ENCODE measurements at regions not wholly inside any gene's neighbourhood (a gene's known extent, or its start where the extent isn't known, plus 50 kb on each side); places are given as distances from the start of the nearest gene placed in this dataset.
"Not testable (repeated sequence)": the region's sequence is repeated elsewhere in the genome, so short reads cannot be mapped to it uniquely, and the experiment has no call there.

- no peak for TF ChIP-seq CTCF (IDR thresholded peaks at IDR 0.05; ENCODE audit: insufficient read depth, low read depth, low read length, missing control alignments)
- H3K4me3 ChIP-seq (ENCODE audit: low read depth, low read length): no peak overlapping the region
Observed at GRCh38 chr4:134948110-134948642, 746.6 kb upstream of the PABPC4L start.

DNA sequence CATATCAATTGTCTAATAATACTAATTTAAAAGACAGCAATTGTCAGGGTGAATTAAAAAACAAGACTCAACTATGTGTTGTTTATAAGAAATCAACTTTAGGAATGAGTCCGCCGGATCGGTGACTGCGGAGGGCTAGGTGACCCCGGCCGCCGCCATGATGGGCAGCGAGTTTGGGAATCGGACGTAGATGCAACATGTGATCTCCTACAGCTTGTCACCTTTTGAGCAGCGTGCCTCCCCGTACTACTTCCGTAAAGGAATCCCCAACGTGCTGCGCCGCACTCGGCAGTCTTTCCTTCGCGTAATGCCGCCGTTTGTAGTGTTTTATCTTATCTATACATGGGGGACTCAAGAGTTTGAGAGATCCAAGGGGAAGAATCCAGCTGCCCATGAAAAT, 742.5 kb upstream of the PABPC4L start:
- no peak for TF ChIP-seq CTCF (IDR thresholded peaks at IDR 0.05; ENCODE audit: insufficient read depth, low read depth, low read length, missing control alignments)
- no peak overlapping the region for H3K4me3 ChIP-seq (ENCODE audit: low read depth, low read length)

More at GRCh38 chr4:134948110-134948642, 746.6 kb upstream of the PABPC4L start:
- no peak for DNase-seq (ENCODE audit: low read depth)

GRCh38 chr4:134936014-134936413, 734.4 kb upstream of the PABPC4L start:
- DNase-seq (ENCODE audit: low read depth): no peak
- no peak overlapping the region for H3K4me3 ChIP-seq (ENCODE audit: low read depth, low read length)
- no peak for TF ChIP-seq CTCF (IDR thresholded peaks at IDR 0.05; ENCODE audit: insufficient read depth, low read depth, low read length, missing control alignments)

More for the DNA sequence above, 742.5 kb upstream of the PABPC4L start:
- no peak for DNase-seq (ENCODE audit: low read depth)

DNA sequence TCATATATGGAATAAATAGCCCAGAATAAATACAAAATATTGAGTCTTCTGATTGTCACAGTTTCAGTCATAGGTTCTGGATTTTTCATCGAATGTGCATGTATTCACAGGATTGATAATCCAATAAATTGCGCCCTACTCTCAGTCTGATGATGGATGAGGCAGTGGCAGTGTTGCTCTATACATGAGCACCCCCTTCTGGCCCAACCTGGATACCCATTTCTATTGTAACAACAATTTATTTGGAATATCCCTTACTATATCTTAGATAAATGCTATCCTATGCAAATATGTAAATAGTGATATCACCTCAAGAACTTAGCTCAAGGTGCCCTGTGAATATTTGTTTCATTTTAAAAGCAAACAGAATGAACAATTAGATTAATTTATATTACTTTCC, 733.7 kb upstream of the PABPC4L start:
- DNase-seq (ENCODE audit: low read depth): peak; percentile 3
- peak; percentile 7 for TF ChIP-seq CTCF (IDR thresholded peaks at IDR 0.05; ENCODE audit: insufficient read depth, low read depth, low read length, missing control alignments)
- H3K4me3 ChIP-seq (ENCODE audit: low read depth, low read length): no peak overlapping the region

DNA sequence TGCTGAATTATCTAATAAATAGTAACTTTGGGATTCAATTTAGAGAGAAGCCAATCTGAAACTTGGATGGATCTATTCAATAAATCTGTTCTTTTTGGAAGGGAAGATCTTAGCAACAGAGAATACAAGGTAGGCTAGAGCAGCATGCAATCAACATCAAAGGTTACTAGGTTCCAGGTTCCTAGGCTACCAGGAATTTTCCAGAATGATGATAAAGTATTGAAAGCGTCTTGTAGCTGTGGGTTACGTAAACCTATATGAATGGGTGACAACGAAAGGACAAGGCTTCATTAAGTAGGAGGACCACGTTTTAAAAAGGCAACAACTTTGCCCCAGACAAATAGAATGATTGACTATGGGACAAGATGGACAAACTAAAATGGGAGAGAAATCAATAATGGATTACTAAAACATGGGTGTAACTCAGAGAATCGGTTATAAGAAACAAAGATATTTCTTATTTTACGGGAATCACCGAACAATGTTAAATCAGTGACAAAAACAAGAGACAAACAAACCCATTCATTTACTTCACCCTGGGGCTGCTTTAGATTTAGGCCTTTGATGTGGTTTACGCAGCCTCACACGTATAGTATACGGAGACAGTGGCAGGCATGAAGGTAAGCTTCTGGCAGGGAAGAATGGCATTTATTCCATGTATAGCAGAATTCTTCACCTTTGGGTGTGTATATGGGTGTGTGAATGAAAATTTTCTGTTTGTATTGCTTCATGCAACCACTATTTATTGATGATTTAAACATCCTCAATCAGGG, 732.6 kb upstream of the PABPC4L start:
- DNase-seq (ENCODE audit: low read depth): no peak
- no peak overlapping the region for H3K4me3 ChIP-seq (ENCODE audit: low read depth, low read length)
- TF ChIP-seq CTCF (IDR thresholded peaks at IDR 0.05; ENCODE audit: insufficient read depth, low read depth, low read length, missing control alignments): no peak

- DNase-seq (ENCODE audit: low read depth): no peak
- no peak overlapping the region for H3K4me3 ChIP-seq (ENCODE audit: low read depth, low read length)
- TF ChIP-seq CTCF (IDR thresholded peaks at IDR 0.05; ENCODE audit: insufficient read depth, low read depth, low read length, missing control alignments): no peak
Observed at GRCh38 chr4:134915355-134915754, 713.8 kb upstream of the PABPC4L start.

GRCh38 chr4:134914250-134914649, 712.7 kb upstream of the PABPC4L start:
- not testable (repeated sequence) for H3K4me3 ChIP-seq (ENCODE audit: low read depth, low read length); DNase-seq (ENCODE audit: low read depth)

Measured in GM12865 (cell line).